Ishikawa (cell line): ENCODE measurements at regions not wholly inside any gene's neighbourhood (a gene's known extent, or its start where the extent isn't known, plus 50 kb on each side); places are given as distances from the start of the nearest gene placed in this dataset.

ENCODE experiments used
- CREB1 ChIP-seq: IDR thresholded peaks from 2 replicates; pipeline ENCODE4 v1.6.1; 2012; ENCODE audit warnings: low read depth
- EP300 ChIP-seq: IDR thresholded peaks from 2 replicates; pipeline ENCODE4 v1.6.1; 2012; ENCODE audit warnings: borderline replicate concordance
- FOXM1 ChIP-seq: IDR thresholded peaks from 2 replicates; pipeline ENCODE4 v1.6.1; 2012; ENCODE audit warnings: low read depth, borderline replicate concordance
- MAX ChIP-seq: IDR thresholded peaks from 2 replicates; pipeline ENCODE4 v1.6.1; 2012
- RAD21 ChIP-seq: IDR thresholded peaks from 2 replicates; pipeline ENCODE4 v1.6.1; 2012; ENCODE audit warnings: low read depth
- REST ChIP-seq: IDR thresholded peaks from 2 replicates; pipeline ENCODE4 v1.6.1; 2012; ENCODE audit warnings: low read depth, mild to moderate bottlenecking
- TAF1 ChIP-seq: IDR thresholded peaks from 2 replicates; pipeline ENCODE4 v1.6.1; 2012; ENCODE audit warnings: low read depth, mild to moderate bottlenecking
- TCF12 ChIP-seq: IDR thresholded peaks from 2 replicates; pipeline ENCODE4 v1.6.1; 2012; ENCODE audit warnings: low read depth
- TEAD4 ChIP-seq: IDR thresholded peaks from 2 replicates; pipeline ENCODE4 v1.6.1; 2012
- USF1 ChIP-seq: IDR thresholded peaks from 2 replicates; pipeline ENCODE4 v1.6.1; 2012
- YY1 ChIP-seq: IDR thresholded peaks from 2 replicates; pipeline ENCODE4 v1.6.1; 2012; ENCODE audit warnings: low read depth
- ZBTB7A ChIP-seq: IDR thresholded peaks from 2 replicates; pipeline ENCODE4 v1.6.1; 2012; ENCODE audit warnings: low read depth

GRCh38 chr18:61616111-61616610 is 276.6 kb downstream of the RNF152 start:
- TF ChIP-seq ZBTB7A (no peak), FOXM1 (no peak), CREB1 (no peak), YY1 (no peak), TCF12 (no peak), REST (no peak), MAX (no peak), TEAD4 (no peak), EP300 (no peak), TAF1 (no peak), USF1 (no peak), RAD21 (no peak)
